ENCODE measurements at regions not wholly inside any gene's neighbourhood (a gene's known extent, or its start where the extent isn't known, plus 50 kb on each side); places are given as distances from the start of the nearest gene placed in this dataset.

GRCh38 chr12:61652265-61652664 lies 607.9 kb upstream of the USP15 start (continued):
- no peak for TF ChIP-seq ZNF280D (tag by site-specific recombination; IDR thresholded peaks at IDR 0.05)

GRCh38 chr12:61654698-61655097 lies 605.5 kb upstream of the USP15 start:
- ChIA-PET CTCF (interaction anchor here (0.6 kb wide), 1 partner anchor 131 kb away, joined by 3 read pairs; no protein-coding TSS in a partner anchor), POLR2A (no interaction called here)
- Histone ChIP-seq H3K9me3 (ENCODE audit: control insufficient read depth, insufficient read depth, low read depth, low read length) (no peaks in the 10 kb centered on the region), H3K36me3 (ENCODE audit: control insufficient read depth in 2 of 2, insufficient read depth in 1 of 2, low read length in 2 of 2) (no peaks in the 10 kb centered on the region), H3K4me3 (ENCODE audit: low read depth, low read length) (no peak overlapping the region), H3K27ac (ENCODE audit: extremely low read depth, low read depth, low read length) (no peak overlapping the region), H3K4me1 (ENCODE audit: control insufficient read depth, insufficient read depth, low read length) (no peaks in the 10 kb centered on the region)
- TF ChIP-seq ZBTB7A (tag by site-specific recombination; IDR thresholded peaks at IDR 0.05; ENCODE audit: low read depth) (no peak), ZNF354C (tag by site-specific recombination; IDR thresholded peaks at IDR 0.05; ENCODE audit: borderline replicate concordance, low read depth) (no peak), ZNF280C (tag by site-specific recombination; IDR thresholded peaks at IDR 0.05) (no peak), ZNF623 (tag by site-specific recombination; IDR thresholded peaks at IDR 0.05) (no peak), ZNF23 (tag by site-specific recombination; IDR thresholded peaks at IDR 0.05; ENCODE audit: borderline replicate concordance) (no peak), ZBTB21 (tag by site-specific recombination; IDR thresholded peaks at IDR 0.05) (no peak)
- TF ChIP-seq, protein P1, sequence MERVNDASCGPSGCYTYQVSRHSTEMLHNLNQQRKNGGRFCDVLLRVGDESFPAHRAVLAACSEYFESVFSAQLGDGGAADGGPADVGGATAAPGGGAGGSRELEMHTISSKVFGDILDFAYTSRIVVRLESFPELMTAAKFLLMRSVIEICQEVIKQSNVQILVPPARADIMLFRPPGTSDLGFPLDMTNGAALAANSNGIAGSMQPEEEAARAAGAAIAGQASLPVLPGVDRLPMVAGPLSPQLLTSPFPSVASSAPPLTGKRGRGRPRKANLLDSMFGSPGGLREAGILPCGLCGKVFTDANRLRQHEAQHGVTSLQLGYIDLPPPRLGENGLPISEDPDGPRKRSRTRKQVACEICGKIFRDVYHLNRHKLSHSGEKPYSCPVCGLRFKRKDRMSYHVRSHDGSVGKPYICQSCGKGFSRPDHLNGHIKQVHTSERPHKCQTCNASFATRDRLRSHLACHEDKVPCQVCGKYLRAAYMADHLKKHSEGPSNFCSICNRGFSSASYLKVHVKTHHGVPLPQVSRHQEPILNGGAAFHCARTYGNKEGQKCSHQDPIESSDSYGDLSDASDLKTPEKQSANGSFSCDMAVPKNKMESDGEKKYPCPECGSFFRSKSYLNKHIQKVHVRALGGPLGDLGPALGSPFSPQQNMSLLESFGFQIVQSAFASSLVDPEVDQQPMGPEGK (tag by site-specific recombination; IDR thresholded peaks at IDR 0.05), result no peak

- TF ChIP-seq ZNF529 (tag by site-specific recombination; IDR thresholded peaks at IDR 0.05; ENCODE audit: insufficient replicate concordance), result no peak
- TF ChIP-seq, protein P2, sequence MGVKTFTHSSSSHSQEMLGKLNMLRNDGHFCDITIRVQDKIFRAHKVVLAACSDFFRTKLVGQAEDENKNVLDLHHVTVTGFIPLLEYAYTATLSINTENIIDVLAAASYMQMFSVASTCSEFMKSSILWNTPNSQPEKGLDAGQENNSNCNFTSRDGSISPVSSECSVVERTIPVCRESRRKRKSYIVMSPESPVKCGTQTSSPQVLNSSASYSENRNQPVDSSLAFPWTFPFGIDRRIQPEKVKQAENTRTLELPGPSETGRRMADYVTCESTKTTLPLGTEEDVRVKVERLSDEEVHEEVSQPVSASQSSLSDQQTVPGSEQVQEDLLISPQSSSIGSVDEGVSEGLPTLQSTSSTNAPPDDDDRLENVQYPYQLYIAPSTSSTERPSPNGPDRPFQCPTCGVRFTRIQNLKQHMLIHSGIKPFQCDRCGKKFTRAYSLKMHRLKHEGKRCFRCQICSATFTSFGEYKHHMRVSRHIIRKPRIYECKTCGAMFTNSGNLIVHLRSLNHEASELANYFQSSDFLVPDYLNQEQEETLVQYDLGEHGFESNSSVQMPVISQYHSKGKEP (tag by site-specific recombination; IDR thresholded peaks at IDR 0.05), result no peak
- no peak for TF ChIP-seq ZNF48 (tag by site-specific recombination; IDR thresholded peaks at IDR 0.05)
- TF ChIP-seq ZNF132 (tag by site-specific recombination; IDR thresholded peaks at IDR 0.05; ENCODE audit: borderline replicate concordance), result no peak
- no peak for TF ChIP-seq ZFP3 (tag by site-specific recombination; IDR thresholded peaks at IDR 0.05; ENCODE audit: low read depth)
- TF ChIP-seq ZNF266 (tag by site-specific recombination; IDR thresholded peaks at IDR 0.05; ENCODE audit: low read depth), result no peak
- no peak for TF ChIP-seq ZBTB20 (tag by site-specific recombination; IDR thresholded peaks at IDR 0.05)
- TF ChIP-seq ZNF514 (tag by site-specific recombination; IDR thresholded peaks at IDR 0.05), result no peak
- no peak for TF ChIP-seq GLIS1 (tag by site-specific recombination; IDR thresholded peaks at IDR 0.05)
- TF ChIP-seq ZNF169 (tag by site-specific recombination; IDR thresholded peaks at IDR 0.05), result no peak
- no peak for TF ChIP-seq ZNF621 (tag by site-specific recombination; IDR thresholded peaks at IDR 0.05)
- no peak for TF ChIP-seq MZF1 (tag by site-specific recombination; IDR thresholded peaks at IDR 0.05; ENCODE audit: borderline replicate concordance)
- TF ChIP-seq ZNF175 (tag by site-specific recombination; IDR thresholded peaks at IDR 0.05), result no peak
- TF ChIP-seq, protein P3, sequence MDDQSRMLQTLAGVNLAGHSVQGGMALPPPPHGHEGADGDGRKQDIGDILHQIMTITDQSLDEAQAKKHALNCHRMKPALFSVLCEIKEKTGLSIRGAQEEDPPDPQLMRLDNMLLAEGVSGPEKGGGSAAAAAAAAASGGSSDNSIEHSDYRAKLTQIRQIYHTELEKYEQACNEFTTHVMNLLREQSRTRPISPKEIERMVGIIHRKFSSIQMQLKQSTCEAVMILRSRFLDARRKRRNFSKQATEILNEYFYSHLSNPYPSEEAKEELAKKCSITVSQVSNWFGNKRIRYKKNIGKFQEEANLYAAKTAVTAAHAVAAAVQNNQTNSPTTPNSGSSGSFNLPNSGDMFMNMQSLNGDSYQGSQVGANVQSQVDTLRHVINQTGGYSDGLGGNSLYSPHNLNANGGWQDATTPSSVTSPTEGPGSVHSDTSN (CRISPR knock-in tag; IDR thresholded peaks at IDR 0.05), result no peak
- no peak overlapping the region for H3K4me3 ChIP-seq (ENCODE audit: low read depth, low read length)
- no peaks in the 10 kb centered on the region for H3K9me3 ChIP-seq (ENCODE audit: control insufficient read depth, insufficient read depth, low read depth, low read length)
- no peak overlapping the region for H3K27ac ChIP-seq (ENCODE audit: extremely low read depth, low read depth, low read length)
- no peaks in the 10 kb centered on the region for H3K36me3 ChIP-seq (ENCODE audit: control insufficient read depth in 2 of 2, insufficient read depth in 1 of 2, low read length in 2 of 2)
- POLR2A ChIA-PET, result no interaction called here
- H3K4me1 ChIP-seq (ENCODE audit: control insufficient read depth, insufficient read depth, low read length), result no peaks in the 10 kb centered on the region
- CTCF ChIA-PET, result interaction anchor here (0.6 kb wide), 1 partner anchor 131 kb away, joined by 3 read pairs; no protein-coding TSS in a partner anchor
These were observed 605.0 kb upstream of the USP15 start for GRCh38 chr12:61655241-61655640.

All from HEK293 (cell line).